ENCODE measurements at regions not wholly inside any gene's neighbourhood (a gene's known extent, or its start where the extent isn't known, plus 50 kb on each side); places are given as distances from the start of the nearest gene placed in this dataset.

DNA sequence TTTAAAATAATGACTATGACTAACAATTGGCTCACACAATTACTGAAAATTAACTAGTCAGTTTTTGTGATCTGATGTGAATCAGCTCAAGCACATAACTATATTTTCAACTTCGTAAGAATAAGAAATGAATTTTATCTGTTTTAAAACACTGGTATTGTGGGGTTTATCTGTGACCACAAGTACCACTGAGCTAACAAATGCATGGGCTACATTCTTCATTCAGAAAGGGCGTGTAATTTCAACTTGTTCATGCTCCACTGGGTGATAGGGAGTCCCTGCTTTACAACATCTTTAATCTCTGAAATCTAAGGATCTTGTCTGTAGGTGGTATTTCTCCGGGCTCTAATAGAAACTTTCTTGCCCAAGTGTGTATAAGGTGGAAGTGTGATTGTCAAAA is 1311.5 kb upstream of the GJE1 start:
- TF ChIP-seq, protein P1, sequence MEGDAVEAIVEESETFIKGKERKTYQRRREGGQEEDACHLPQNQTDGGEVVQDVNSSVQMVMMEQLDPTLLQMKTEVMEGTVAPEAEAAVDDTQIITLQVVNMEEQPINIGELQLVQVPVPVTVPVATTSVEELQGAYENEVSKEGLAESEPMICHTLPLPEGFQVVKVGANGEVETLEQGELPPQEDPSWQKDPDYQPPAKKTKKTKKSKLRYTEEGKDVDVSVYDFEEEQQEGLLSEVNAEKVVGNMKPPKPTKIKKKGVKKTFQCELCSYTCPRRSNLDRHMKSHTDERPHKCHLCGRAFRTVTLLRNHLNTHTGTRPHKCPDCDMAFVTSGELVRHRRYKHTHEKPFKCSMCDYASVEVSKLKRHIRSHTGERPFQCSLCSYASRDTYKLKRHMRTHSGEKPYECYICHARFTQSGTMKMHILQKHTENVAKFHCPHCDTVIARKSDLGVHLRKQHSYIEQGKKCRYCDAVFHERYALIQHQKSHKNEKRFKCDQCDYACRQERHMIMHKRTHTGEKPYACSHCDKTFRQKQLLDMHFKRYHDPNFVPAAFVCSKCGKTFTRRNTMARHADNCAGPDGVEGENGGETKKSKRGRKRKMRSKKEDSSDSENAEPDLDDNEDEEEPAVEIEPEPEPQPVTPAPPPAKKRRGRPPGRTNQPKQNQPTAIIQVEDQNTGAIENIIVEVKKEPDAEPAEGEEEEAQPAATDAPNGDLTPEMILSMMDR (IDR thresholded peaks at IDR 0.05): no peak
- no peak for TF ChIP-seq POLR2A (IDR thresholded peaks at IDR 0.05)
